Endothelial cell of hepatic sinusoid (primary cell): ENCODE measurements at regions not wholly inside any gene's neighbourhood (a gene's known extent, or its start where the extent isn't known, plus 50 kb on each side); places are given as distances from the start of the nearest gene placed in this dataset.

Experiments
- in situ Hi-C: cut with HindIII; loops from 2 replicates; pipeline ENCODE4 v1.10.0; 2017; ENCODE audit warnings: low sequenced_read_pairs

DNA sequence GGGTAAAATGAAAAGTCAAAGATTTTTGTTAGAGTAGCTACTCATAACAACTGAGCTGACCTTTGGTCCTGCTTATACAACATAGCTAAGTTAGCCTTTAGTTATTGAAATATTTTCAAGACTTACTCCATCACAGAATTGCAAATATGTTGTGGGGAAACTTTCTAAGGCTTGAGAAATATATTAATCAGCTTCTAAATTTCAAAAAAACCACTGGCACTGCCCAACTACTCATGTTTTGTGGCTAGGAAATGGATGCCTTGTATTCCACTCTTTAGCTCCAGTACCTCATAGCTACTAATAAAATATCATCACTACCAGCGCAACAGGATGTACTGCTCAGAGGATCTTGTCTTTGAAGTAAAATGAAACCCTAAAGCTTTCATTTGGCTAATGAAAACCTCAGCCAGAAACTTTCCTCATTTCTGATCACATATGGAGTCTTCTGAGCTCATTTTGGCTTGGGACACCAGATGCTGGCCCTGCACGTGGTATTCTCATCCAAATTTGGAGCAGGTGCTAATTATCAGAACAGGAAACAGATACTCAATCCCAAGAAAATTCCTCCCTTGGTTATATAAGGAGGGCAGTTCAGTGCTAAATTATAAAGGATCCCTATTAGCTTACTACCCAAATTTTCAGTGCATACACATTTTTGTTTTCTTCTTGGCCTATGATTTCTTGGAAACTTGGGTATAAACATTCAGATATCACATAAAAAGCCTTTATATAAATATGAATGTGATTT lies 690.7 kb downstream of the ADGRL2 start:
- in situ Hi-C loops: no loop called here

DNA sequence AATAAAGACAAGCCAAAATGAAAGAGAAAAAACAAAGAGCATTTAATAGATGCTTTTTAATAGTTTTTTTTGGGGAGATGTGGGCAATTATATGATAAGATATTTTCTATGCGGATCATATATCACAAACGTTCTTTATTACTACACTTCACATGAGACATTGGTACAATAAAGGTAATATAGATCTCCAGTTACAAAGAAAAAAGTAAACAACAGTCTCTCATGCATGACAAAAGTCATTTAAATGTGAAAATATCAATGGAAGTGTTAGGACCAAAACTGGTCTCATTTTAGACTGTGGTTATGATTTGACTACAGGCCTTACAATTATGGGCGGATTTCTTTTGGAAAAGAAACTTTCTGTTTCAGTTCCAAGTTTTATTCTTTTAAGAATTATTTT lies 687.0 kb downstream of the ADGRL2 start:
- in situ Hi-C loops: no loop called here

DNA sequence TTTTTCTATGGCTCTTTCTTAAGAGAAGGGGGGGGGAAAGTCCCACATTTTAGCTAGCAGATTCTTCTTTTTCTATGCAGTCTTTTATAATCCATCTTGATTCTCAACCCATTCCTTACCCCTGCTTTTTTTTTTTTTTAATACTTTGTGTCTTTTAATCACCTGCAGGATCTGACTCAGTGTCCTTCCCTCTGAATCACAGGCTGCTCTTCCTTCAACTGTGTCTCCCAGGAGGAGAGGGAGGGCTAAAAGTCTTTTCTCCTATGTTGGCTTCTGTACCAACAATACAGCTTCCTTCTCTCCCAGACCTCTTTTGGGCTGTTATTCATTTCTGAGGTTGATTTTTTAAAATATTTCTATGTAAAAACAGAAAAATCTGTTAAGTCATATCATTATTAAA lies 686.2 kb downstream of the ADGRL2 start:
- in situ Hi-C loops: no loop called here

DNA sequence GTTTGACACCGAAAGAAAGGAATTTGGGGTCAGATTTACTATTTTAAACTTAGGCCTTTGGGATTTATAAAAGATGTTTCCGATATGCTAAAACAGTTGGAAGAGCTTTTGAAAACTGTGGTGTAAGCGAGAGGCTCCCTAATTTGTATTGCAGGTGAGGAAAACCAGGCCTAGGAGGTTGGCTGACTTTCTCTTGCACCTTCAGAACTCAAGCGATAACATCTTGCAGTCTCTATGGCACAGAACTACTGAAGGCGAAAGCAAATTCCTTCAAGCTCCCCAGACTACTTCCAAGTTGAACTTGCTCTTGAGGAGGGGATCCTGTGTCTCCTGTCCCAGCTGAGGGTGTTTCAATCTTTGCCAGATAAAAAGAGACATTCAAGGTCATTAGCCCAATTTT lies 685.7 kb downstream of the ADGRL2 start:
- in situ Hi-C loops: no loop called here

DNA sequence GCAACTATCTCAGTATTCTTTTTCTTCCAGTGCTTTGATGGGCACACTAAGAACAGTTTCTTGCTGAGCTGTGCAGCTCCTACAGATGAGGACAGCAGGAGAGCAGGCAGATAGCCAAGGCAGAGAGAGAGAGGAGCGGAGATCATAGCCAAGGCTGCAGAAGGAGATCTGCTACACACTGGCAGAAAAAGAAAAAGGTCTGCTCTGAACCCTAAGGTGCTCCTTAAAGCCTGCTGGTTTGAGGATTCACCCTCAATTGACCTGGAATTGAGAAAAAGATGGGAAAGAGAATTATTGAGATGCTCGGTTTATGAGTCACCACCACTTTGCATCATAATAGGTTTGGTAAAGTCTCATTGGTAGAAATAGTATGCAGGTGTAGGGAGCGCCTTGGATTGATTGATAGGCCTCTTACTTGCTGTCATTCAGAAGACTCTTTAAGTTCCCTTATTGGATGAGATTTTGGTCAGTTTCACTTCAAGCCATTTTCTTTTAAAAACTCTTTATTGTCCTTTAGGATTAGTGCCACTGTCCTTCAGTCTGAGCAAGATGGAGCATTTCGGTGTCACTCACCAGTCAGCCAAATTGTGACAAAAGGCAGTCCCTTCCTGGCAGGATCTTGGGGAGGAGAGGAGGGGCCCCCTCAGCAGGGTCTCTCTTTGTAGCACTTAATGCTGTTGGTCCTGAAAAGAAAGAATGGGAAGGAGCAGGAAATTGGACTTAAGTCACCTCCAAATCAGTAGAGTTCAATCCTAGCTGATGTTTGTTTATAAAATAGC lies 685.0 kb downstream of the ADGRL2 start:
- in situ Hi-C loops: no loop called here

DNA sequence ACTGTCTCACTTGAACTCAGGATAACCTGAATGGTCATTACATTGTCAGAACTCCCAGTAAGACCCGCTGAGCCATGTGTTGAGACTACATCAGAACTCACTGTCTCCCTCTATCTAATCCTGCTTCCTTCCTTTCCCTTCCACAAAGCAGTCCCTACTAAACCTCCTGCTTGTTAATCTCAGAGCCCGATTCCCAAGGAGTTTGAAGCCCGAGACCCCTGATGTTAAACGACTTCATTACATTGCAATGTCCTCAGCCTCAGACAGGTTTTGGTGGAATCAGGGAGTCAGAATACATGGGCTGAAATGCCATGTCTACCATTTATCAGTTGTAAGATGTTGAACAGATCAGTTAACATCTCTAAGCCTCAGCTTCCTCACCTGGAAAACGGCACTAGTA lies 682.4 kb downstream of the ADGRL2 start:
- in situ Hi-C loops: no loop called here

DNA sequence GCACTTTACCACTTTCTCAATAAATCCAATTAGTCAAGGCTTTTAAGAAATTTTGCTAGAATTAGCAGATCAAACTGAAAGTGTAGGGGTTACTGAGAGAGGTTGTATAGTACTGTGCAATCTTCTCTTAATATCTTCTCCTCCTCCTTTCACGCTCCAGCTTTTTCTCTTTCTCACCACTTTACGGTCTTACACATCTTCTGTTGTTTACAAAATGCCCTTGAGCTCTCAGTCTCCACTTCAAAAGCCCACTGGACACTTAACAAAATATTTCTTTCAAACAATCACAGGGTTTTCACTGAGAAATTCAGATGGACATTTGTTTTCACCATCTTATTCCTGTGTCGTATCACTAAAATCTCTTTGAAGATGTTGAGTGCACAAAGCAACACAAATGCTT lies 678.2 kb downstream of the ADGRL2 start:
- in situ Hi-C loops: no loop called here

DNA sequence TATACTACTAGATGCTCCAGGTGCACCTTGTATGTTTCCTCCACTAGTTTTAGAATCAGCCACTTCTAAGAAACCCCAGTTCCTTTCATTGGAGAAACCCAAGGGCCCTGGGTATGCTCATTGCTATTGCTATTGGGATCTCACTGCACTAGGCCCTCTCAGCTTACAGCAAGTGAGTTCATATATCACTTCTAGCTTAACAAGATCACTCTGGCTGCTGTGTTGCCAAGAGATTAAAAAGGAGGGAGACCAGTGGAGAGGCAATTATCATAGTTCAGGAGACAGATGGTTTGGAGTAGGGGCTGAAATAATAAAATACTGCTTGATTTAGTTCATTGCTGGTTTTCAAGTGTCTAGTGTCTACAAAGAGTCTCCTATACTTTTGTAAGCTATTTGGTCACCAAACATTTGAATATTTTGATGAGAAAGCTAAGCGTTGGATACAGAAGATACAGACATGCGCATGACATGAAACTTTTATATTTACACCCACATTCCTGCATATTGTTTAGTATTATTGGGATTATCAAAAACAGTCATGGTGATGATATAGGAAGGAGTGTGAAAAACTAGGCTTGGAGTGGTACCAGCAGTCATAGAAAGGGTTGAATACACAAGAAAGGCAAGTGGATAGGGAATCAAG lies 671.9 kb downstream of the ADGRL2 start:
- in situ Hi-C loops: no loop called here

DNA sequence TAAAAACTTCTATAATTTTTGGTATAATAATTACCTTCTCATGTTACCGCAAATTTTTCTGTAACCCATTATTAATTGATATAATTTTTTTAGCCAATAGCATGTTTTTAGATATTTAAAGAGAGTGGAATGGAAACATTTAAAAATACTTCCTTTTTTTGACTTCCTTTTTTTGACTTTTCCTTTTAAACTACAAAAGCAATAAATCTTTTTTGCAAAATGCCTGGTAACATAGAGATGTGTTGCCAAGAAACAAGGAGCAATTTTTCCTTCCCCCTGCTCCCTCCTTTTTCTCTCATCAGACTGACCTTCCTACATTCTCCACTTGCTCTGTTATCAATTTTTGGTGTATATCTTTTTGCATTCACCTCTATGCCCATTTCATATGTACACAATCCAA lies 666.2 kb downstream of the ADGRL2 start:
- in situ Hi-C loops: no loop called here

DNA sequence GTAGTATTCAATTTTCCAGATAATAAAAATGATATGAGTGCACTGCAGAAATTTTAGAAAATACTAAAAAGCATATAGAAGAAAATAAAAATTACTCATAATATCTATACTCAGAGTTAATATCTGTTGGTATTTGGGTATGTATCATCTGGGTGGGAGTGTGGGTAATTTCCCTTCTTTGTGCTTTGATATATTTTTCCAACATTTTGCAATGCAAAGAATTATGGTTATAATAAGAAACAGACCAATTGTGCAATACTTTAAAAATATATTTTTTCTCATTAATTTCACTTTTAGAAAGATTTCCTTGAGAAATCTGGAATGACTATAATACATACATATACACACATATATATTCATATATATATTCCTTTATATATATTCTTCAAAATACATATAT lies 665.7 kb downstream of the ADGRL2 start:
- in situ Hi-C loops: no loop called here

DNA sequence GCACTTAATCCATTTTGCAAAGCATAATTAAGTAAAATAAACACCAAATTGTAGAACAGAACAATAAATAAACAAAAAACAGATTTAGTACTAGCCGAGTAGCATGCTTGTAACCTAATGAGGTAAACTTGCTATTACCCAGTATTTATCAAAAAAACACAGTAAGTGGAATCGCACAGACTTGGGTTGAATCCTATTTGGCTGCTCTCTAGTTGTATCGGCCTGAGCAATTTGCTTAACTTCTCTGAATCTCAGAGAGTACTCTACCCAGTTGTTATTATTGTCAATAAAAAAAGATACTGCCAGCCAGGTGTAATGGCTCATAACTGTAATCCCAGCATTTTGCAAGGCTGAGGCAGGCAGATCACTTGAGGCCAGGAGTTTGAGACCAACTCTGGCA lies 664.3 kb downstream of the ADGRL2 start:
- in situ Hi-C loops: no loop called here

DNA sequence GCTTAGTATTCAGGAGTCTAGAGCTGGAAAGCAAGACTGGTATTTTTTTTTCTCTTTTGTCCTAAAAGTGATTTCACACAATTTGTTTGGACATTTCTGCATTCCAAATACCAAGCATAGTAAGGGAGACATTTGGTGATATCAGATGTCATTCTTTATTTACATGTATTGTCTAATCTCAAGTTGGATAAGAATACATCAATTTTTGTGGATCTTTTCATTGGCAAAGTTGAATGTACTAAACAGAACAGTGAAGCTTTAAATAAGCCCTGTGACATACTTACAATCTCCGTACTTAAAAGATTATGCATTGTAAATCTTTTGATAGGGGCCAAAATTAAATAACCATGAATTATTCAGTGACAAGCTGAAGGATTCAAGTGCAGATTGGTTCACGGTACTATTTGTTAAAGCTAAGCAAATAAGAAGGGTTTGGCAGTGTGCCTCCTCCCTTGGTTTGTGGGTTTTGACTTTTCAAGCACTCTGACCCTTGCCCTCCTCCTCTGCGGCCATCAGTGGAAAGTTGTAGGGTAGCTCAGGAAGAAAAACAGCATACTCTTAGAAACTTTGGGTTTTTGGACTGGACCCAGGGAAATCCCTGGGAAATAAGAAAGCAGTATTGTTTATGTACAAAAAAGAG lies 663.7 kb downstream of the ADGRL2 start:
- in situ Hi-C loops: no loop called here

DNA sequence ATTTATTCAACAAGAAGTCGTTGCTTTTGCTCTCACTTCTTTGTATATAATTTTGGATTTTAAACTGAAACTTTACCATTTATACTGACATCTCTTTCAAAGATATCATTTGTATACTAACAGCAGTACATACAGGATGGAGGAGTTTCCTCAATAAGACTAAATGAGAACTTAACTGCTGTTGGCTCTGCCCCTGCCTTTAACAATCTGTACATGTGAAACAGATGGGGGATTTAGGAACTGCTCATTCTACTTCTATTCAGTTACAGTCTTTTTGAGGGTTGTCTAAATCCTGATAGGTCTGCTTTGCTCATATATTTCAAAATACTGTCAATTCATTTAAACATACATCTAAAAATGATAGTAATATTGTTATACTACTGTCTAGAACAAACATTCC lies 663.2 kb downstream of the ADGRL2 start:
- in situ Hi-C loops: no loop called here

DNA sequence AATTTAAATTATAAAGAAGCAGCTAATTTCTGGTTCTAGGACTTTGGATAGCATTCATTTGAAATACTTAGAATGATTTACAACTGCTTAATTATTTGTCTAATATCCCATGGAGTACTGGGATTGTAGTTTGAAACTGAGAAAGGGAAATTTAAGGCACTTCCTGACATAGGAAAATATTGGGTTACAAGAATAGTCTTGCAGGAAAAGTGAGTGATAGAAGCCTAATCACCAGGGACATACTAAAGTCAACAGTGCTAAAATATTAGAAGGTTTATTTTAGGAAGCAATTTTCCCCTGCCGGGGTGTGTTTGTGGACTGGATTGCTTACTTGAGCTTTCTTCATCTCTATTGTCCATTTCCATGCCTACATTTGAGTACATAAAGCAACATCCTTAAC lies 661.6 kb downstream of the ADGRL2 start:
- in situ Hi-C loops: no loop called here

DNA sequence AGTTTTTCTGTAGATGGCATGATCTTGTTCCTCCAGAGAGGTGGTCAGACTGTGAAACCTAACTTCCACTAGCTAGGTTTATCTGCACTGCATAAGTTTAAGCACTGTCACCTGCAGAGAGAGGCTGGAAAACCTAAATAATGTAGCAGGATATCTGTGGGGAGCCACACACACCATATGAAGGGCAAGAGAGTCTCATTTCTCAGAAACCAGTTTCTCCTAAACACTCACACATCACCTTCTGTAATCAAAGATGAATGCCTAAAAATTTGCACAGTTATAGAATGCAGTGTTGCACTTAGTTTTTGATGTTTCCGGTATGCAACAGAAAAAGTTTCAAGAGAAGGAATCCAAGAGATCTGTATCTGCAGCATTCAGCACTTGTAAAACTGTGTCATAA lies 654.6 kb downstream of the ADGRL2 start:
- in situ Hi-C loops: no loop called here

DNA sequence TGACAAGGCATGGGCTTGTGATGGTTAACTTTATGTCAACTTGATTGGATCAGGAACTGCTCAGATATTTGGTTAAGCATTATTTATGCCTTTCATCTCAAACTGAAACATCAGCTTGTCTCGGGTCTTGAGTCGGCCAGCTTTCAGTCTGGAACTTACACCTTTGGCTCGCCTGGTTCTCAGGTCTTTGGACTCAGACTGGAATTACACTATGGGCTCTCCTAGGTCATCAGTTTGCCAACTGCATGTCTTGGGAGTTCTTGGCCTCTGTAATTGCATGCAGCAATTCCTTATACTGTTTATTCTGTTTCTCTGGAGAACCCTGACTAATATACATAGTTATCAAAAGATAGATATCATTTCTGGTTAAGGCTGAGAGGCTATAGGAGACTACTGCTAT lies 653.7 kb downstream of the ADGRL2 start:
- in situ Hi-C loops: no loop called here

DNA sequence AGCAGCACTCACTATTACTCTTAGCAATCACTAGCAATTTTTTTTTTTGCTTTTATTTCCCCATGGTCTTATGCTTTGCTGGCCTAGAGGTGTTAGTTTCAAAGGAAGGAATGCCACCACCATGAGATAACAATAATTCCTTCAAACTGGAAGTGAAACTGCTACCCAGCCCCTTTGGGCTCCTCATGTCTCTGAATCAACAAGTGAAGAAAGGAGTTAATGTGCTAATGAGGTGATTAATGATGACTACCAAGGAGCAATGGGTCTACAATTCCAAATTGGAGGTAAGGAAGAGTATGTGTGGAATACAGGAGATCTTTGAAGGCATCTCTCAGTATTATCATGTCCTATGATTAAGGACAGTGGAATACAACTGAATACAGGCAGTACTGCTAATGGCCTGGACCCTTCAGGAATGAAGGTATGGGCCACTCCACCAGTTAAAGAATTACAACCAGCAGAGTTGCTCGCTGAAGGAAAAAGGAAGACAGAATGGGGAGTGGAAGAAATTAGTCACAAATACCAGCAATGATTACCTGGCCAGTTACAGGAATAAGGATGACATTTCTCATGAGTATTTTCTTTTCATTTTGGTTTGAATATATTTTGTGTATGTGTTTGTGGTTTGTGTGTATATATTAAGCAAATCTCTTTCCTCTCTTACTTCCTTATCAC lies 652.9 kb downstream of the ADGRL2 start:
- in situ Hi-C loops: no loop called here

DNA sequence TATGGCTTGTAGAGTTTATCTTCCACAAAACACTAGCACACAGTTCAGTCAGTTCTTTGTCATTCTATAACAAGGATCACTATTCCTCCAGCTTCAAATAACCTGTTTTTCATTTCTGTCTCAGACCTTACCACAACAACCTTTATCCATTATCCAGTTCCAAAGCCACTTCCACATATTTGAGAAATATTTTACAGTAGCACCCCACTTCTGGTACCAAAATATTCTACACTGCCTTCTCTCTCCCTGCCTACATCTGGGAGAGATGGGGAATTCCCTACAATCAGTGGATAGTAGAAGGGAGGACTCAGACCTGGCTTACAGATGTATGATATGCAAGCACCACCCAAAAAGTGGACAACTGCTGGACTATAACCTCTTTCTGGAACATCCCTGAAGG lies 651.4 kb downstream of the ADGRL2 start:
- in situ Hi-C loops: no loop called here

DNA sequence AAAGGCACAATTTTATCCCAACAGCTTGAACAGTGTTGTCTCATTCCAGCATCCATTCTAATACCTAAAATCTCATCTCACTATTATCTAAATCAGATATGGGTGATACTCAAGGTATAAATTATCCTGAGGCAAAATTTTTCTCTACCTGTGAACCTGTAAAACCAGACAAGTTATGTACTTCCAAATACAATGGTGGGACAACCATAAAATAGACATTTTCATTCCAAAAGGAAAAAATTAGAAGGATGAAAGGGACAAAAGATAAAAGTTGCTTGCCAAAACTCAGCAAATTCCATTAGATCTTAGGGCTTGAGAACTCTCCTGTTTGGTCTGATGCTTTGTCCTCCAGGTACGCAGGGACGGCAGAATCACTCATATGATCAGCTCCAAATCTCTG lies 650.5 kb downstream of the ADGRL2 start:
- in situ Hi-C loops: no loop called here

DNA sequence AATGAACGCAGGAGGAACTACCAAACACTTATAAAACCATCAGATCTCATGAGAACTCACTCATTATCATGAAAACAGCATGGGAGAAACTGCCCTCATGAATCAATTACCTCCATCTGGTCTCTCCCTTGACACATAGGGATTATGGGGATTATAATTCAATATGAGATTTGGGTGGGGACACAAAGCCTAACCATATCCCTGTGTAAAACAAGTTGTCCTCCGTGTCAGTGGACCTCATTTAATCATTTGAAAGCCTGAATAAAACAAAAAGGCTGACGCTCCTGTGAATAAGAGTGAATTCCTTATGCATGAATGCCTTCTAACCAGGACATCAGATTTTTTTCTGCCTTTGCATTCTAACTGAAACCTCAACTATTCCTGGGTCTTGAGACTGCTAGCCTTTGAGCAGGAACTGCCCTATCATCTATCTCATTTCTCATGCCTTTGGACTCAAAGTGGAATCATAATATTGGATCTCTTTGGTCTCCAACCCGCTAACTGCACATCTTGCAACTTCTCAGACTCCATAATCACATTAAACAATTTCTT lies 648.8 kb downstream of the ADGRL2 start:
- in situ Hi-C loops: no loop called here

DNA sequence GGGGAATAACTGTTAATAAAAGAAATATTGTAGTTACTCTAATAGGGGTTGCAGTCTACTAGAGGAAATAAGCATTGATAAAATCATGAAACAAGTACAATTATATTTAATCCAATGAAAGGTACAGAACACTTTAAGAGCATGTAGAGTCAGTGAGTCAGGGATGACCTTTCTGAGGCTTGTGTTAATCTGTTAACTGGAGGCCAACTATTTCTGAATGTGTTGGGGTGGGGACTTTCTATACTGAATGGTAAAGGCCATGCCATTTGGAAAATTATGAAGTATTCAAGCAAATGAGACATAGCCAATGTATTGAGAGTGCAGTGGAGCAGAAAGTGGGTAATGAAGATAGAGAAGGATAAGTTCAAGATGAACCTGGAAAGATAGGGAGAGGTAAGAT lies 646.2 kb downstream of the ADGRL2 start:
- in situ Hi-C loops: no loop called here
